ENCODE measurements at regions not wholly inside any gene's neighbourhood (a gene's known extent, or its start where the extent isn't known, plus 50 kb on each side); places are given as distances from the start of the nearest gene placed in this dataset.

- DNase-seq, result no peak
Observed at GRCh38 chr13:21822029-21822428, 151.2 kb downstream of the FGF9 start.

- no peak for DNase-seq
Observed at GRCh38 chr13:21823416-21823815, 152.5 kb downstream of the FGF9 start.

- DNase-seq, result no peak
Observed at GRCh38 chr13:21823949-21824348, 153.1 kb downstream of the FGF9 start.

- no peak for DNase-seq
Observed at GRCh38 chr13:21825186-21825585, 154.3 kb downstream of the FGF9 start.

GRCh38 chr13:21825801-21826200, 154.9 kb downstream of the FGF9 start:
- no peak for DNase-seq

GRCh38 chr13:21826214-21827015, 155.5 kb downstream of the FGF9 start:
- no peak for DNase-seq

DNA sequence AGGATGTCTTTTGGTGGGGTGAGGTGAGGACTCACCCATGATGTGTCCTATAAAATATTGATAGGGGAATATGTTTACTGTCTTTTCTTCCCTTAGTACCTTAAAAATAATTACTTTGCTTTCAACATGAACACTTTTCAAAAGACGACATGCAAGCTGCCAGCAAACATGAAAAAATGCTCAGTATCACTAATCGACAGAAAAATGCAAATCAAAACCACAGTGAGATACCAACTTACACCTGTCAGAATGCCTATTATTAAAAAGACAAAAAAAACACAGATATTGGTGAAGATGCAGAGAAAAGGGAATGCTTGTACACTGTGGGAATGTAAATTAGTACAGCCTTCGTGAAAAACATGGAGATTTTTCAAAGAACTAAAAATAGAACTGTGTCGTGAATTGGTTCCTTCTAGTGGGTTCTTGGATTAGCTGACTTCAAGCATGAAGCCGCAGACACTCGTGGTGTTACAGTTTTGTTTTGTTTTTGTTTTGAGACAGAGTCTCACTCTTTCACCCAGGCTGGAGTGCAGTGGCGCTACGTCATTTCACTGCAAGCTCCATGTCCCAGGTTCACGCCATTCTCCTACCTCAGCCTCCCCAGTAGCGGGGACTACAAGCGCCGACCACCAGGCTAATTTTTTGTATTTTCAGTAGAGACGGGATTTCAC, 160.9 kb downstream of the FGF9 start:
- no peak for DNase-seq

DNA sequence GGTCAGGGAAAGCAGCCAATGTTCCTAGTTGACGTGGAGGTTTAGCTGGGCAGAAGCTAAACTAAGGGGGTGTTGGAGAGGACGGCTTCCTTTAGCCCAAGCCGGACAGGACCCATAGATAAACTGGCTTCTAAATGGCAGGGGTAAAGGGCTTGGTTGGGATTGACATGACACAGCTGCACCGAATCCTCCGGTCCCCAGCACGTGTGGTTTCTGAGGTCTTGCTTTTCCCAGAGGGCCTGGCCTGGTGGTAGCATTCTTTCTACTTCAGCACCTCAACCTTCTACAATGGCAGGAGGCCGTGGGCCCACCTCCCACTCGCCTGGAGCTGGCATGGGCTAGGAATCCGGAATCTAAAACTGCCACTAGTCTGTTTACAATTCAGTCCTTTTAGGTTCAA, 163.0 kb downstream of the FGF9 start:
- no peak for DNase-seq

GRCh38 chr13:21834521-21834920, 163.6 kb downstream of the FGF9 start:
- DNase-seq, result no peak

- DNase-seq, result no peak
Observed at GRCh38 chr13:21837288-21837687, 166.4 kb downstream of the FGF9 start.

- DNase-seq, result no peak
Observed at GRCh38 chr13:21837841-21838551, 167.1 kb downstream of the FGF9 start.

GRCh38 chr13:21846605-21847004, 175.7 kb downstream of the FGF9 start:
- DNase-seq, result no peak

DNA sequence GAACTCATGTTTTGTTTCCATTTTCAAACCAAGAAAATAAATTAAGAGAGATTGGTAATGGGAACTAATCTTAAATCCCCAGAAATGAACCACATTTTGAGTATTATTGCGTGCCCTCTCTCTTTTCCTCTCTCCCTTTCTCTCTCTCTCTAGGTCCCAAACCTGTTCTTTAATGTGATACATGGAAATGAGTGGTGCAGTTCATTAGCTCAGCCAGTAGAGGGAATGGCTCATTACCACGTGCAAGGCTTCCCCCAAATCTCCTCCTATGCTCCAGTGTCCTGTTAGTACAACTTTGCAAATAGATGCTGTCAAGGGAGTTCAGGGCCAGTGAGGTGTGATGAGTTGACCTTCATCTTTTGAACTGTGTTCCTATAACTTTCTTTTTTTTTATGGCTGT, 178.4 kb downstream of the FGF9 start:
- peak; percentile 7 to 41 for DNase-seq

DNA sequence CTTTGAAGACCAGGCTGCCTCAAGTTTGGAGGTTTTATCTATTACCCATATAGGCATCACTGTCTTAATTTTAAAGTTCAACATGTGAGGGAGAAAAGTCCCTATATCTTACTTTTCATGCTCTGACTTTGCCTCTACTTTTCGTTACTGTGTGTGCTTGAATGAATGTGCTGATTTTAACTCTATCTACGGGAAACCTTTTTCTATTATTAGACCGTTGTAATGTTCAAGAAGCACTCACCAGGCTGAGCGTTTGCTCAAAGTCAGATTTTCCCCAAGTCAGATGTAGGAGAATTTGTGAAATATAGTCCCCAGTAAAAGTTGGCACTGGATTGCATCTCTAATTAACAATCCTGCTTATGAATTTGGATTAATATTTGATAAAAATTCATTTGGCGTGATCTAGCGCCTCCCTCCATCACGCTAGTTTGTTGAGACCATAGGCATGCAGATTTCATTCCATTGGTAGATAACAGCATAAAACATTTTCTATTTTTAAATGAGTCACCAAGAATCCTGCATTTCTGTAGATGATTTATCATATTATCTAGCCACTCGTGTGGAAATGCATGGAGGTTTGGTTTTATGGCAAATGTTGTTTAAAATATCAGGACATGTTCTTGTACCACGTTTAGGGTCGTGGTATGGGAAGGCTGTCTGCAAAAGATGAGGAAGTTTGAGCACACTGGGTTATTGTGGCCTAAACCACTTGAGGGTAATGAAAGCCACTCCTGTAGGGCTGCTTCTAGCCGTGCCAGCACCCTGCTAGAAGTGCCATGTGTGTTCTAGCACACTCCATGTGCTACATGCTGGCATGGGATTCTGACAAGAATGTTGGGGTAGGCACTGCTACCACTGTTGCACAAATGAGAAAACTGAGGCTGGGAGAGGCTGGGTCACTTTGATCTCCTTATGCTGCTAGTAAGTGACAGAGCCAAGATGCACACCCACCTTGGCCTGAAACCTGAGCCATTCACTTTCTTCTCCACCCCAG, 179.4 kb downstream of the FGF9 start:
- DNase-seq, result no peak

DNA sequence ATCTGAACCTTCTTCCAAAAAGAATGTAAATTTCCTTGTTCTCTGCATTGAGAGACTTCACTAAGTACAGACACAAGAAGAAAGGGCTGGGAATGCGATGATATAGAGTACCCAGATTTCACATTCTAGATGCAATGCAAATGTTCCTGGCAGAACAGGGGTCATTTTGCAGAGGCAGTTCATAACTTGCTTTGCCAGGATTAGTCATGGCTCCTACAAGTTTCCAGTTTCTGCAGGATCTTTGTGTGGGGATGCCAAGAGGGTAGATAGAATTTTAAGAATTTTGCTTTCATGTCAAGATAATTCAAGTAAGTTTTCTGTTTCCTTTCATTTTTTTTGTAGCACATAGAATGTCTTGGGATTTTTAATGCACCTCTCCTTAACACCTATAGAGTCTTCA, 181.2 kb downstream of the FGF9 start:
- no peak for DNase-seq

GRCh38 chr13:21853779-21854178, 182.9 kb downstream of the FGF9 start:
- no peak for DNase-seq

DNA sequence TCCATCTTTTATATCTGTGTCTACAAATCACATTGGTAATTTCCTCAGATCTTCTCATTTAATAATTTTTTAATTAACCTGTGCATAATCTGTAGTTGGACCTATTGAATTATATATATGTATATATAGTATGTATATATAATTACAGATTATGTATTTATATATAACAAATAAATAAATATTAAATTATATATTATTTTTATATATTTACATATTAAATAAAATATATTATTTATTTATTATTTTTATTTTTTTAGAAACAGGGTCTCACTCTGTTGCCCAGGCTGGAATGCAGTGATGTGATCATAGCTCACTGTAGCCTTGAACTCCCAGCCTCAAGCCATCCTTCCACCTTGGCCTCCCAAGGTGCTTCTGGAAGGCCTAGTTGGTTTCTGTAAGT, 197.9 kb downstream of the FGF9 start:
- no peak for DNase-seq

DNA sequence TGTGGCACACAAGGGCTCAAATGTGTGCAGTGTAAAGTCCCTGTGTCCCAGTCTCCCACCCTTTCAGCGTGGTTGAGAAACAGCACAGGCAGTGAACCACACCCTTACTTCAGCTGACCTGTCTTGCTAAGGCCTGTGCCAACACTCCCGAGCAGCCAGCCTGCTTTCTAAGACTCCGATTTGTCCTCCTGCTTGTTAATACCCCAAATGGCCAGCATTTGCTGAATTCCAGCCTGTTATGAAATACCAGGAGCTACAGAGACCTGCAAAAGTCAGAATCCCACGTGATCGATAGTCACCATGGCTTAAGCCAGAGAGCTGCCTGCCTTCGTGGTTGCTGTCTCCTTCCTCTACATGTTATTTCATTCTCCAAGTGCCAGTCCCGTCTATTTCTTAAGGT, 200.5 kb downstream of the FGF9 start:
- no peak for DNase-seq

DNA sequence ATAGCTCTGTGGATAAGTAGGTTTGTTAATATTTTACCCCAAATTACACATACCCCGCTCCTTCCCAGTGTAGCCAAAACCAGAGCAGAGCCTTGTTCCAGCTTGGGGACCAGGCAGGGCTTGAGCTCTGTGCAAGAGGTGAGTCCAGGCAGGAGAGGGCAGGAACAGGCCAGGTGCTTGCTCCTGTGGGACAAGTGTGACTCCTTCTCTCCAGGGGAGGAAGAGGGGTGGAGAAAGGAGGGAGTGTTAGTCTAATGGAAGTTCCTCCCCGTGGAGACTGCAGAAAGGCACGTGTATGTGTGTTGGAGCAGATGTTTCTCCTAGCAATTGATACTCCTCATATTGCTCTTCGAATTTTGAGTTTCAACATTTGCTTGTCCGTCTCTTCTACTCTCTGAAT, 201.0 kb downstream of the FGF9 start:
- DNase-seq, result no peak

GRCh38 chr13:21872795-21873194, 201.9 kb downstream of the FGF9 start:
- no peak for DNase-seq

DNA sequence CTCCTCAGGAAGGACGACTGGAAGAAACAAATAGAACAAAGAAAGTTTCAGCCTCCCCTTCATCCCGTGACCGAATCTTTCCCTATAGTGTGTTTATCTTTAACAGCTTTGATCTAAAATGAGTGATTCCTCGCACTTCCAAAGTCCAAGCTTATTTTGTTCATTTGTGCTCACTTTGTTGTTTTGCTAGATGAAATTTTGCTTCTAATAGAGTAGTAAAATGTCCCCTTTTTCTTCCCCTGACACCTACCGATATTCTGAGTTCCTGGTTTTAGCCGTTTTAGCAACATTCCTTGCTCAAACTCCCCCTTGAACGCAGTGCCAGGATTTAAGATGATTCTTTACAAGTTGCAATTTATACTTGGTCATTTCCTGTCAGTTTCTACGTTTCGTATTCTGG, 204.2 kb downstream of the FGF9 start:
- DNase-seq, result no peak

- DNase-seq, result no peak
Observed at GRCh38 chr13:21879263-21879914, 208.5 kb downstream of the FGF9 start.

Data from CD4-positive, alpha-beta T cell treated with Interleukin-1 beta for 1 hour (primary cell).